Ramos (cell line): ENCODE measurements at regions not wholly inside any gene's neighbourhood (a gene's known extent, or its start where the extent isn't known, plus 50 kb on each side); places are given as distances from the start of the nearest gene placed in this dataset.
"Not testable (repeated sequence)": the region's sequence is repeated elsewhere in the genome, so short reads cannot be mapped to it uniquely, and the experiment has no call there.

Source experiments
- in situ Hi-C: fragments of 300-500 bp; cut with MboI; formaldehyde crosslinking; loops from one replicate; pipeline ENCODE4 v1.14.3; 2022; ENCODE audit warnings: low sequenced_read_pairs; ENCODE audit not compliant: unreplicated experiment

DNA sequence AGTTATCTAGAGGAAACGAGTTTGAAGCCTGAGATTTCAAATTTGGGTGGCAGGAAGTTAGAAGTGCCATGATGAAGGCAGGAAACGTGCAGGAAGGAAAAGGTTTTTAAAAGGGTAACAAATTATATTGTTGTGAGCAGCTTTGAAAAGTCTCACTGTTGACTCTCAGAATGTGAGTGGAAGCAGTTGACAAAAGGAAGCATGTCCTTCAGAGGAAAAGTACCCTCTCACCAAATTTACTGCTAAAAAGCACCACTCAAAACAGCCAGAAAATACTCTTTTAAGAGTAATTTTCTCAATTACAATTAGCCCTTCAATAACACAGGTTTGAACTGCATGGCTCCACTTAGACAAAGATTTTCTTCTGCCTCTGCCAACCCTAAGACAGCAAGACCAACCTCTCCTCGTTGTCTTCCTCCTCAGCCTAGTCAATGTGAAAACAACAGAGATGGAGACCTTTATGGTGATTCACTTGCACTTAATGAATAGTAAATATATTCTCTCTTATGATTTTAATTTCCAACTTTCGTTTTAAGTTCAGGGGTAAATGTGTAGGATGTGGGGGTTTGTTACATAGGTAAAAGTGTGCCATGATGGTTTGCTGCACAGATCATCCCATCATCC is 117.1 kb upstream of the LIPC start:
- in situ Hi-C loops, result no loop called here

DNA sequence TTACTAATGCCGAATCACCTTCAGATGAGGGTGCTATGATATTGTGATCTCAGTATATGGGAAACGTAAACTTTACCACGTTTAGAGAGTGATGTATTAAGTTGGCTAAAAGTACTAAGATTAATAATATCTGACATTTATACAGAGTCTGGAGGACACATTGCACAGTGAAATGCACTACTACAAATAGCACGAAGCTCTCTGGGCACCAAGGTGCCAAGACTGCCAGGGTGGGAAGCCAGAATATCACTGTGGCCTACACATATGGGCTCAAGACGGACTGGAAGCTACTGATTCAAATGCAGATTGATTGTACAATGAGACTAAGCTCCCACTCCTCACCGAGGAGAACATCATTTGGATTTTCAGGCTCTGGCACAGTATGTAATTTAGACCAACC is 113.3 kb upstream of the LIPC start:
- in situ Hi-C loops, result no loop called here

DNA sequence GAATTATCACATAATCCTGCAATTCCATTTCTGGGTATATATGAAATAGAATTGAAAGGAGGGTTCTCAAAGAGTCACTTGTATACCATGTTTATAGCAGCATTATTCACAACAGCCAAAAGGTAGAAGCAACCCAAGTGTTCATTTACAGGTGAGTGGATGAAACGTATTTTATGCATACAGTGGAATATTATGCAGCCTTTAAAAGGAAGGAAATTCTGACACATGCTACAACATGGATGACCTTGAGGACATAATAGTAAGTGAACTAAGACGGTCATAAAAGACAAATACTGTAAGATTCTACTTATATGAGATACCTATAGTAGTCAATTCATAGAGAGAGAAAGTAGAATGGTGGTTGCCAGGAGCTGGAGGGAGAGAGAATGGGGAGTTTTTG is 110.8 kb upstream of the LIPC start:
- in situ Hi-C loops, result no loop called here

DNA sequence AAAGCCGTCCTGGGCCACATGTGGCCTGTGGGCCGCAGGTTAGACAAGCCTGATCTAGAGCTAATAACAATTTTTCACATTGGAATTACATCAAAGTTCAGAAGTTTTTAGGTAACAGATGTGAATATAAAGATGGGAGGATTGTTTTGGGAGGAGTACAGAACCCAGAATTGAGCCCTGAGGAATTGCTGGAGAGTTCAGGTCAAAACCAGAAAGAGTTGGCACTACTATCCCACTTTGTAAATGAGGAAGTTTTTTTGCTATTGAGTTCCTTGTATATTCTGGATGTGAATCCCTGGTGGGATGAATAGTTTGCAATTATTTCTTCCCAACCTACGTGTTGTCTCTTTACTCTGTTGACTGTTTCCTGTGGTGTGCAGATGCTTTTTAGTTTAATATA is 109.5 kb upstream of the LIPC start:
- in situ Hi-C loops, result no loop called here

DNA sequence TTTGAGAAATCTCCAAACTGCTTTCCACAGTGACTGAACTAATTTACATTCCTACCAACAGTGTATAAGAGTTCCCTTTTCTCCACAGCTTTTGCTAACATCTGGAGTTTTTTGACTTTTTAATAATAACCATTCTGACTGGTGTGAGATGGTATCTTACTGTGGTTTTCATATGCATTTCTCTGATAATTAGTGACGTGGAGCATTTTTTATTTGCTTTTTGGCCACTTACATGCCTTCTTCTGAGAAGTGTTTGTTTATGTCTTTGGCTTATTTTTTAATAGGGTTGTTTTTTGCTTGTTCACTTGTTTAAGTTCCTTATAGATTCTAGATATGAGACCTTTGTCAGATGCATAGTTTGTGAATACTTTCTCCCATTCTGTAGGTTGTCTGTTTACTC is 108.5 kb upstream of the LIPC start:
- in situ Hi-C loops, result not testable (repeated sequence)

DNA sequence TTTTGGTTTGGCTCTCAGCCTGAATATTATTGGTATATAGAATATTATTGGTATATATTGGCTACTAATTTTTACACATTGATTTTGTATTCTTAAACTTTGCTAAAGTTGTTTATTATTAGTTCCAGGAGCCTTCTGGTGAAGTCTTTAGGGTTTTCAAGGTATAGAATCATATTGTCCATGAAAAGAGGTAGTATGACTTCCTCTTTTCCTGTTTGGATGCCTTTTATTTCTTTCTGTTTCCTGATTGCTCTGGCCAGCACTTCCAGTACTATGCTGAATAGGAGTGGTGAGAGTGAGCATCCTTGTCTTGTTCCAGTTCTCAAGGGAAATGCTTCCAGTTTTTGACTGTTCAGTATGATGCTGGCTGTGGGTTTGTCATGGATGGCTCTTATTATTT is 107.3 kb upstream of the LIPC start:
- in situ Hi-C loops, result no loop called here

DNA sequence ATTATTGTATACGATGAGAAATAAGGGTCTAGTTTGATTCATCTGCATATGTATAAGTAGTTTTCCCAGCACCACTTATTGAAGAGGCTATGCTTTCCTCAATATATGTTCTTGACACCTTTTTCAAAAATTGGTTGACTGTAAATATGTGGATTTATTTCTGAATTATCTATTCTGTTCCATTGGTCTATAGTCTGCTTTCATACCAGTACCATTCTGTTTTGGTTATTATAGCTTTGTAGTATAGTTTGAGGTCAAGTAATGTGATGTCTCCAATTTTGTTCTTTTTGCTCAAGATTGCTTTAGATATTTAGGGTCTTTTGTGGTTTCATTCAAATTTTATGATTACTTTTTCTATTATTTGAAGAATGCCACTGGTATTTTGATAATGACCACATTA is 103.8 kb upstream of the LIPC start:
- in situ Hi-C loops, result no loop called here

DNA sequence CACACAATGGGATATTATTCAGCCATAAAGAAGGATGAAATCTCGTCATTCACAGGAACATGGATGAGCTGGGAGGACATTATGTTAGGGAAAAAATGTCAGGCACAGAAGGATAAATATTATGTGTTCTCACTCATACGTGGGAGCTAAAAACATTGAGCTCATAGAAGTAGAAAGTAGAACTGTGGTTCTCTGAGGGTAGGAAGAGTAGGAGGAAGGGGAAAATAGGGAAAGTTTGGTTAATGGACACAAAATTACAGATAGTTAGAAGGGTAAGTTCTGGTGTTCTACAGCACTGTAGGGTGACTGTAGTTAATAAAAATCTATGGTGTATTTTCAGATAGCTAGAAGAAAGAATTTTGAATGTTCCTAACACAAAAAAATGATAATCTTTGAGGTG is 102.6 kb upstream of the LIPC start:
- in situ Hi-C loops, result no loop called here

DNA sequence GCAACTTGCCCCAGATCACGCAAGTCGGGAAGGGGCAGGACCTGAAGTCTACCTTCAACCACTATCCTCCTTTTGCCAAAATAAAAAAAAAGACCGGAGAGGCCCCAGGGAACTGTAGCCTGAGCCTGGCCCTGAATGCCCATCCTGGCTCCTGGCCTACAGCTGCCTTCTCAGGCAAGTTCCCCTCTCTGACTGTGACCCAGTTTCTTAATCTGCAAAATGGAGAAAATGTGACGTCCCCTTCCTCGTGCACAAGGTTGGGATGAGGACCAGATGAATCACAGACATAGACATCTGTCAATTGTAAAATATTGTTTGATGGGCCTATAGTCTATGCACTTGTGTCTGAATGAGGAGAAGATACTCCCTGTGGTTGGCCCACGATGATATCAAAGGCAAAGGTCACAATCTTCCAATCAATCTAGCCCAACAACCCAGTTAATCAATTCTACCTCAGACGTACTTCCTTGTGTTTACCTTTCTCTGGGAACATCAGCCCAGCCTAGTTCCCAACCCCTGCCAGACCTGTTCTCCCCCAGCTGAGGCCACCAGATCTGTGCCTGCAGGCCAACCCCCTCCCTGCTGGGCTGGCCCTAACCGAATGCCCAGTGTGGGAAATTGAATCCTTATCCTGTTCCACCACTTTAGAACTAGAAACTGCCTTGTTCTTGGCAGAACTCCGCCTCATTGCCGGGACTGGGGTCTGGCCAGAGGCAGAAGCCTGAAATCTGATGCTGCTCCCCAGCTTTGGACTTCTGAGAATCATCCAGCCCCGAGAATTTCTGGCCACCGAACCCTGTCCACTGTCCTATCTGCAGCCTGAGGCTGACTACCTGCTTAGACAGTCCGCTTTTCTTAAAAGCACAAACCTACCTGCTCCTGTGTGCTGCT is 101.8 kb upstream of the LIPC start:
- in situ Hi-C loops, result no loop called here

DNA sequence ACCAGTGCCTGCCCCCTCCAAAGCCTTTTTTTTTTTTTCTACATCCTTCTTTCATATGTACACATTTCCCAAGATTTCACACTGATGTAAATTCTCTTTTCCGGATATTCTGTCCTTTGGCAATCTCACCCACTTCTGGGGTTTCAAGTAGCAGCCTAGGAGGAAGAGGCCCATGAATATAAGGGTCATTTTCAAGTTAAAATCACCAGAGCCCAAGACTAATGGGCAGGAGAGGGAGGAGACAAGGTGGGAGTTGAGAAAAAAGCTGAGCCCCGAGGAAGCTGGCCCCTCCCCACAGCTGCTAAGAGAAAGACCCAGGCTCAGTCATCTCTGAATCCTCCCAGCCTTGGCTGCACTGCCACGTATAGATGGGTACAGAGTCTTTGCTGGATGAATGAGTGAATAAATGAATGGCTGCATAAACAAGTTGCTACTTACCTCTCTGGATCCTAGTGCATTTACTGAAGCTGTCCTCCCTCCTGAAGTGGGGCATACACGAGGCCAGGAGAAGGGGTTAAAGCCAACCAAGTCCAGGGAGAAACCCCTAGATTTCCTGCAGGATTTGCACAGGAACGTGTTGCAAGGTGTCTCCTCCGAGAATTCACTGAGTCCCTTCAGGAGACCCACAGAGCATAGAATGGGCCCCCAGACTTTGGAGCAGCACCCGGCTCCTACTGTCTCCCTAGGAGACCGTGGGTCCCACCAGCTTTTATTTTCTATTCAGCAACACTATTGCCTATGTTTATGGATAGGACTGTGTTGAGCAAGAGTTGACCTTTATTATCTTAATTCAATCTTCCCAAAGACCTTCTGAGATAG is 100.8 kb upstream of the LIPC start:
- in situ Hi-C loops, result no loop called here

DNA sequence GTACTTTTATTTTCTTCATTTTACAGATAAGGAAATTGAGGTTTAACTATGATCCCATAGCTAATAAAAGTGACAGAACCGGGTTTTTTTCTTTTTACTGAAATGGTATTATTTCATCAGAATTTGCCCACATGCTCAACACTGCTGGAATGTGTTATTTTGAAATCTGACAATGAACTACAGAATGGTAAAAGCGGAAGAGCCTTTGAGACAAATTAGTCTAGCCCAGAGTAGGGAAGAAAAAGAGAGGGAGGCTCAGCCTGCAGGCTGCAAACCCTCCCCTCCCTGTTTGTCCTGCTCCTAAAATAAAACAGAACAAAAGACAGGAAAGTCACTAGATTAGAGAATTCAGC is 100.3 kb upstream of the LIPC start:
- in situ Hi-C loops, result no loop called here

DNA sequence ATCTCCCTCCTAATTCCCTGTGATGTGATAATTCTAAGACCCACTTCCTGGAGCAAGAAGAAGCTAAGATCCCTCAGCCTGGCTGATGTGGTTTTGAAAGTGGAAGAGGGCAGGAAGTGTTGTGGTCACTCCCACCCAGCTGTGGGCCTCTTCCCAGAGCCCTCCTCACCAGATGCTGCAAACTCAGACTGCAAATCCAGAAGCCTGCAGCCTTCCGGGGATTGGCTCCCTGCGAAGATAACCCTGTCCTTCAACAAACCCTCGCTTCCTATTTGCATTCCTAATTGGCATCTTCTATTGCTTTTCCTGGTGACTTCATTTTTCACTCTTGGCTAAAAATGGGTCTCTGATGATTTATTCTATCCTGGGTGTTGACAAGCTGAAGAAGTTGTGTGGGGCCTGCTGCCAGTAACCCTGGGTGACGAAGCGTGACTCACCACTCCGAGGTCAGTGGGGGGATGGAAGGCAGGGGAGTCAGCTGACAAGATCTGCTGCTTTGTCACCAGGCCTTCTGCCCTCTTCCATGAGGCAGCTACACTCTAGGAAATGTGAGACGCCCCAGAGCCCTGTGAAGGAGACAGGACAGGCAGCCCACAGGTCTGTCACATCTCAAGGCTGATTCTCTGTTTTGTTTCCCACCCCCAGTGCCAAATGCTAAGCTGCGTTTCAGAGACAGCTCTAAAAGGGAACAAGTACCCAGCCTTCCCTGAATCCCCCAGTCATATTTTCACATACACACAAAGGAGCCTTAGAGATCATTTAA is 99.7 kb upstream of the LIPC start:
- in situ Hi-C loops, result no loop called here

DNA sequence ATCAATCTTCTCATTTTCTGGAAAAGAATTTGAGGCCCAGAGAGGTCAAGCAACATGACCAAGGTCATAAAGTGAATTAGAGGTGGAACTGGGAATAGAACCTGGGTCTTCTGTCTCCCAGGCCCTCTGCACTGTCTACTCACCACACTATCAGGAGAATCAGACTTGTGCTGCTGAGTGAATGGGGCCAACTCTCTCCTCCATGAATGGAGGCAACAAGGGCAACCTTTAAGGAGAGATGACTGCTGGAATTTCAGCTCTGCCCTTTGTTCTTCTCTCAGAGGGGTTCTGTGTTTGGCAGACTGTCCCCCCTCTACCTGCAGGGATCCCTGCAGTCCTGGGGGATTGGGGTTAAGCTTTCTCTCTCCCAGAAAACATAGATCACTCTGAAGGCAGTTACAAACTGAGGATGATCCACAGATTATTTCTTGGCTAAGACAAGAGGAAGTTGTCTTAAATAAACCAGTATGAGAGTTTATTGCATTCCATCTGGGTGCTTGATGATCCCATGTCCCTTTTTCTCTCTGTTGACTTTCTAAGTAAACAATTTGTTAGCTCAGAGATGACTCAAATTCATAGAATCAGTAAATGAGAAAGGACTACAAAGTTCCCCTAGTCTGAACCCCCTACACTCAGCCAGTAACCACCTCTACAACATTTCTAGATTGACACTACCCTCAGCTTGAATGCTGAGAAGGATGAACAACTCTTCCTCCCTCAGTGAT is 99.0 kb upstream of the LIPC start:
- in situ Hi-C loops, result no loop called here

DNA sequence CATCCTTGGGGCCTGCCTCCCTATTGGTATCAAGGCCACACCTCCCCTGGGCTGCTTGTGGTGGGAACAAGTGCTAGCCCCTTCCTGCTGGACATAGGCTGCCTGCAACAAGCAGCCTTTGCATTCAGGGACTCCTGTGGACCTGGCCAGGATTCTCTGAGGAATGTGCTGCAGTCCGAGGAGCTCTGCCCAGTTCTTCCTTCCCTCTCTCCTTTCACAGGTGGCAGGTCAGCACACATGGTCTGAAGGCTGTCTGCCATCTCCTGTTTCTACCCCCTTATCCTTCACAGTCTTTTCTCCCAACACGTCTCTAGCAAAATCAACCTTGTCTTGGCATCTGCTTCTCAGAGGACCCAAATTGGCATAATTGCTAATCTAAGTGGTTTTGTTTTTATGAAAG is 97.0 kb upstream of the LIPC start:
- in situ Hi-C loops, result no loop called here

DNA sequence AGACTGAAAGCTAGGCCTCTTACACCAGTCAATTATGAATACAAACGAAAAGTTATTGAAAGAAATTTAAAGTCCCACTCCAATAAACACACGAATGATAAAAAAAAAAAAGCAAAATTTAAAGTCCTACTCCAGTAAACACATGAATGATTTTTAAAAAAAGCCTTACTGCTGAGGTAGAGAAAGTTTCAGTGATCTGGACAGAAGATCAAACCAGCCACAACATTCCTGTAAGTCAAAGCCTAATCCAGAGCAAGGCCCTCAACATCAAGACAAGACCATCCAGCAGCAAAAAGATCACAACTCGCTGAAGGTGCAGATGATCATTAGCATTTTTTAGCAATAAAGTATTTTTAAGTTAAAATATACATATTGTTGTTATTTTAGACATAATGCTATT is 95.6 kb upstream of the LIPC start:
- in situ Hi-C loops, result no loop called here

DNA sequence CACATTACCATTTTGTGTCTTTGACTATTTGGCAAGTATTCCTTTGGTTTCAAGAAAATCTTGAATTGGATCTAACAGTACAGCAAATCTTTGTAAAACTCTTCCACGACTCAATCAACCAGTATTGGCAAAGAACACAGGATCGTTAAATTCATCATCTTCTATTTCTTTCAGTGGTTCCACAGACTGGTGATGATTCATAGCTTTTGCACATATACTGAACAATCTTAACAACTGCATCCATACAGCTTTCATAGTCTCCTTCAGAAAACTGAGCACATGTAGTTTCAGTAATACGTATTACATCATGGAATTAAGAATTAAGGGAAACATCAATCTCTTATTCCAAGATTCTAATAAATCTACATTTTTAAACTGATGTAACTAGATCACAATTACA is 91.6 kb upstream of the LIPC start:
- in situ Hi-C loops, result no loop called here

DNA sequence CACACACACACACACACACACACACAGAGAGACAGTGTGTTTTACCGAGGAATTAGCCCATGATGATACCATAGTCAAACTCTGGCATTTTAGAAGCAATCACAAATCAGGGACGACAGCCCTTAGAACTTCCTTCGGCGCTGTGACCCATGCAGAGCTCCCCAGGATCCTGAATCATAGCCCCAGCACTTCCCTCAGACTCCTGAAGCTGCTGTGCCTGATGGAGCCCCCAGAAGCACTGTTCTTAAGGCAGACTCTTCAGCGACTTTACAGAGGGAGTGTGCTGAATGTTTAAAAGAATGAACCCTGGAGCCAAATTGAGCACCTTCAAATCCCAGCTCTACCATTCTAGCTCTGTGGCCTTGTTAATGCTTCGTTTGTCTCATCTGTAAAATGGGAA is 89.3 kb upstream of the LIPC start:
- in situ Hi-C loops, result no loop called here

DNA sequence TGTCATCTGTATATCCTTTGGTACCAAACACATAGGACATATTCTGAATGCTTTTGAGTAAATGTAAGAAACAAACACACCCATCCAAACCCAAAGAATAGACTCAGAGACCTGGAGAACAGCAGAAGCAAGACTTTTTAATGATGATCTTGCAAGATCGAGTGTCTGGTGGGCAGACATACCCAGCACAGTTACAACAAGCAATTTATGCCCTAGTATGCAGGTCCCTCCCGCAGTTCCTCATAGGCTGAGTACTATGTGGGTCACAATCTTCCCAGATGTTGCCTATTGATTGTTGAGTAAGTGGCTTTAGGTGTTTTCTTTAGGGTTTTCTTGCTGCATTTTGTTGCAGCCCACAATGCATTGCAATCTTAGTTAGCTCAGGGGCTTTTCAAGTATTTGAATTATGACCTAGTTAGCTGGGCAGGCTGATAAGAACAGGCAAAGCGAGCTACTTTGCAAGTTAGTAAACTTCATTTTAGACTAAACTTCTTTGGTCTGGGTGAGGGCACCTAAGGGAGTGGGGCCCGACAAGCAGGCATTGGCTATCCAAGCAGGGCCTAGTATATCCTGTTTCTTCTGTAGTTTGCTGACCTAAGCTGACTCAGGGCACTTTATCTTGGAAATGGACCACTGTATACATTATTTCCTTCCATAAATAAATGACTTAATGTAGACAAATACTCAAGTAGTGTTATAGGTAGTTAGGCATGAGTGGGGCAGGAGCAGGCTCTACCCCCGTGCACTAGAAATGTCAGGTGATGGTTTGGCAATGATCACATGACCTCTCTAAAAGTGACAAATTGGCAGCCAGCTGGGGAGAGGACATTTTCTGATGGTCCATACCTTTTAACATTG is 87.3 kb upstream of the LIPC start:
- in situ Hi-C loops, result no loop called here

DNA sequence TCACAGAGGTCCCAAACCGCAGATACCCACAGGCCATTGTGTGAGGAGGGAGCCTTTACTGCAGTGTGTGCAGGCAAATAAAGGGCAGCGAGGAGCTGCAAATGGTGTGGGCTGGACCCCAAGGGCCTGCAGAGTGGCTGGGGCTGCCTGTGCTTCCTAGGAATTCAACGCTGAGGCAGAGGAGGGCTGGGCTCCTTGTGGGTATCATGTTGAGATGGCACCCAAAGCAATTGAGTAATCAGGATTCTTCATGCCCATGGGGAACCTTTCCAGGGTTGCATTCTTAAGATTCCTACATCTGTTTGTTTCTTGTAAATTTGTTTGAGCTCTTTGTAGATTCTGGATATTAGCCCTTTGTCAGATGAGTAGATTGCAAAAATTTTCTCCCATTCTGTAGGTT is 85.4 kb upstream of the LIPC start:
- in situ Hi-C loops, result no loop called here
